ENCODE measurements at regions not wholly inside any gene's neighbourhood (a gene's known extent, or its start where the extent isn't known, plus 50 kb on each side); places are given as distances from the start of the nearest gene placed in this dataset.

DNA sequence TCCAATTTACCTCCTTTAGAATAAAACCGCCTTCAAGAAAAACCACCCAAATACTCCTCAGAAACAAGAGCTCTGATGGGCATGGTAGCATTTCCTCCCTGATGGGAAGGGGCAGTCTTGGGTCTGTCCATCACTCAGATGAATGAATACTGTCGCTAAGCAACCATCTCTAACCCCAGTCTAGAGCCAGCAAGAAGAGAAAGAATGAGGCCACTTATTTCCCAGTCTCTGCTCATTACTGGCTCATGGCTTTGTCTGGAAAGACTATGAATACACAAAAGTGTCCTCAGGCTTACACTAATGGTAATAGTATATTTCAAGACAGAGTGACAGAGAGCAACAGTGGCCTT lies 51.0 kb upstream of the F3 start:
- TF ChIP-seq, protein P1, sequence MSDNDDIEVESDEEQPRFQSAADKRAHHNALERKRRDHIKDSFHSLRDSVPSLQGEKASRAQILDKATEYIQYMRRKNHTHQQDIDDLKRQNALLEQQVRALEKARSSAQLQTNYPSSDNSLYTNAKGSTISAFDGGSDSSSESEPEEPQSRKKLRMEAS (IDR thresholded peaks at IDR 0.05; ENCODE audit: low read depth, low read length), result no peak
- no peak for TF ChIP-seq MYC (IDR thresholded peaks at IDR 0.05; ENCODE audit: low read depth, low read length)
- TF ChIP-seq, protein P2, sequence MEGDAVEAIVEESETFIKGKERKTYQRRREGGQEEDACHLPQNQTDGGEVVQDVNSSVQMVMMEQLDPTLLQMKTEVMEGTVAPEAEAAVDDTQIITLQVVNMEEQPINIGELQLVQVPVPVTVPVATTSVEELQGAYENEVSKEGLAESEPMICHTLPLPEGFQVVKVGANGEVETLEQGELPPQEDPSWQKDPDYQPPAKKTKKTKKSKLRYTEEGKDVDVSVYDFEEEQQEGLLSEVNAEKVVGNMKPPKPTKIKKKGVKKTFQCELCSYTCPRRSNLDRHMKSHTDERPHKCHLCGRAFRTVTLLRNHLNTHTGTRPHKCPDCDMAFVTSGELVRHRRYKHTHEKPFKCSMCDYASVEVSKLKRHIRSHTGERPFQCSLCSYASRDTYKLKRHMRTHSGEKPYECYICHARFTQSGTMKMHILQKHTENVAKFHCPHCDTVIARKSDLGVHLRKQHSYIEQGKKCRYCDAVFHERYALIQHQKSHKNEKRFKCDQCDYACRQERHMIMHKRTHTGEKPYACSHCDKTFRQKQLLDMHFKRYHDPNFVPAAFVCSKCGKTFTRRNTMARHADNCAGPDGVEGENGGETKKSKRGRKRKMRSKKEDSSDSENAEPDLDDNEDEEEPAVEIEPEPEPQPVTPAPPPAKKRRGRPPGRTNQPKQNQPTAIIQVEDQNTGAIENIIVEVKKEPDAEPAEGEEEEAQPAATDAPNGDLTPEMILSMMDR (IDR thresholded peaks at IDR 0.05; ENCODE audit: low read depth, low read length), result no peak
- TF ChIP-seq POLR2A (IDR thresholded peaks at IDR 0.05; ENCODE audit: extremely low read depth, insufficient read length), result no peak
- no peak for DNase-seq (ENCODE audit: low read depth)
- H3K4me3 ChIP-seq (ENCODE audit: low read depth, low read length), result no peak overlapping the region

DNA sequence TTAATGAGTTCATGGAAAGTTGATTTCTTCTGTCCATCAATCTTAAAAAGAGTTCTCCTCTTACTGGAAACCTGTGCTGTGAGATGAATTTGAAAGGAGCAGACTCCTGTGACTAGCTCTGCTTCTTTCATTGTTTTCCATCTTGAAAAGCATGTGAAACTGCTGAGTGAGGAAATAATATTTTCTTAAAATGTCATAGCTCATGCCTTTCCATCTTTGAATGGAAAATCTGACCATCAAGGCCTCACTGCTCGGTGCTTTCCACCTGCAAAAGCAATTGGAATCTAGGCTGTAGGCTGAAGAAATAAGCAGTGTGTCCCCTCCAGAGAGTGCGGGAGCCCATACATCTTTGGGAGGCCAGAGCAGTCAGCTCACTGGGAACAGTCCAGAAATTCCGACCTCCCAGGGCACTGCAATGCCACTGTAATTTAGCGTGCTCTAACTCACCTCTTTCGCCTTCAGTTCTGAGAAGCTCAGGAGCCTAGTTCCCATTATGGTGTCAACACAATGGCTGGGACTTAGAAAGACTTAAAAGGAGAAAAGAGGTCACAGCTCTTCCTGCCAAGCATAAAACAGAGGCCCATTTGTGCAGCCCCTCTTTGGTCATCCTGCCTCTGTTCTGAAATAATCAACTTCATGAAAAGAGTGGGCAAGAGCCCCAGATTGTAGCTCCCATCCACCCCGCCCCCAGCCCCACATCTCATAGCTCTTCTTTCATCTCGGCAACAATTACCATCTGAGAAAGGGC lies 50.4 kb upstream of the F3 start:
- H3K4me3 ChIP-seq (ENCODE audit: low read depth, low read length), result no peak overlapping the region
- DNase-seq (ENCODE audit: low read depth), result no peak
- TF ChIP-seq, protein P2 (IDR thresholded peaks at IDR 0.05; ENCODE audit: low read depth, low read length), result no peak
- TF ChIP-seq POLR2A (IDR thresholded peaks at IDR 0.05; ENCODE audit: extremely low read depth, insufficient read length), result no peak
- no peak for TF ChIP-seq MYC (IDR thresholded peaks at IDR 0.05; ENCODE audit: low read depth, low read length)
- TF ChIP-seq, protein P1 (IDR thresholded peaks at IDR 0.05; ENCODE audit: low read depth, low read length), result no peak

Data from NB4 (cell line).